ENCODE measurements at regions not wholly inside any gene's neighbourhood (a gene's known extent, or its start where the extent isn't known, plus 50 kb on each side); places are given as distances from the start of the nearest gene placed in this dataset.

DNA sequence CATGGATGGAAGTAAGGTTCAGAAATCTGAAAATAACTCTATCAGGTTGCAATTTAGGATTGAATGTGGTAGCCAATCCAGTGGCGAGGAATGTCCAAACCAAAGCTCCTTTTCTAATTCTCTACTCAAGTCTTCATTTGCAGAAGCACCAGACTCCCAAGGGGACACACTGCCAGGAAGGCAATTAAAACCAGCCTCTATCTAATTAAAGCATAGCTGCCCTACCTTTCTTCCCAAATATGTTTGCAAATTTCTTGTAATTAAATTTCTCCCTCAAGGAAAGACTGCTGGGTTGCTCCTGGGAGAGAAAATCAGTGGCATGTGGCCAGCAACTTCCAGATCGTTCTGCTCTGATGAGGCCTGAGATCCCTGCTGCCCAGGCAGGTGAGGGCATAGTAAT lies 153.4 kb upstream of the MCTP2 start:
- no TSS peak for BruUV-seq (replicated peaks)
- TF ChIP-seq CEBPB (IDR thresholded peaks at IDR 0.05; ENCODE audit: low read depth) (no peak), FOSL1 (IDR thresholded peaks at IDR 0.05; ENCODE audit: low read depth) (no peak), ZFX (IDR thresholded peaks at IDR 0.05) (no peak), POLR2A (IDR thresholded peaks at IDR 0.05; ENCODE audit: borderline replicate concordance, extremely low read depth, insufficient read depth, insufficient read length) (no peak), JUND (IDR thresholded peaks at IDR 0.05) (no peak), ATF3 (IDR thresholded peaks at IDR 0.05) (no peak), EZH2 (IDR thresholded peaks at IDR 0.05) (no peak), EGR1 (IDR thresholded peaks at IDR 0.05; ENCODE audit: low read depth) (no peak), MAX (IDR thresholded peaks at IDR 0.05) (no peak), SRF (IDR thresholded peaks at IDR 0.05; ENCODE audit: low read depth) (no peak), ELF1 (IDR thresholded peaks at IDR 0.05; ENCODE audit: borderline replicate concordance, low read depth) (no peak), RAD21 (IDR thresholded peaks at IDR 0.05; ENCODE audit: low read depth) (no peak), ZBTB33 (IDR thresholded peaks at IDR 0.05; ENCODE audit: extremely low read depth, insufficient replicate concordance, low read length) (no peak), YY1 (IDR thresholded peaks at IDR 0.05; ENCODE audit: extremely low read depth, insufficient replicate concordance, low read depth, low read length) (no peak), POLR2AphosphoS5 (IDR thresholded peaks at IDR 0.05; ENCODE audit: low read depth, low read length) (no peak)
- TF ChIP-seq, protein P1, sequence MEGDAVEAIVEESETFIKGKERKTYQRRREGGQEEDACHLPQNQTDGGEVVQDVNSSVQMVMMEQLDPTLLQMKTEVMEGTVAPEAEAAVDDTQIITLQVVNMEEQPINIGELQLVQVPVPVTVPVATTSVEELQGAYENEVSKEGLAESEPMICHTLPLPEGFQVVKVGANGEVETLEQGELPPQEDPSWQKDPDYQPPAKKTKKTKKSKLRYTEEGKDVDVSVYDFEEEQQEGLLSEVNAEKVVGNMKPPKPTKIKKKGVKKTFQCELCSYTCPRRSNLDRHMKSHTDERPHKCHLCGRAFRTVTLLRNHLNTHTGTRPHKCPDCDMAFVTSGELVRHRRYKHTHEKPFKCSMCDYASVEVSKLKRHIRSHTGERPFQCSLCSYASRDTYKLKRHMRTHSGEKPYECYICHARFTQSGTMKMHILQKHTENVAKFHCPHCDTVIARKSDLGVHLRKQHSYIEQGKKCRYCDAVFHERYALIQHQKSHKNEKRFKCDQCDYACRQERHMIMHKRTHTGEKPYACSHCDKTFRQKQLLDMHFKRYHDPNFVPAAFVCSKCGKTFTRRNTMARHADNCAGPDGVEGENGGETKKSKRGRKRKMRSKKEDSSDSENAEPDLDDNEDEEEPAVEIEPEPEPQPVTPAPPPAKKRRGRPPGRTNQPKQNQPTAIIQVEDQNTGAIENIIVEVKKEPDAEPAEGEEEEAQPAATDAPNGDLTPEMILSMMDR (IDR thresholded peaks at IDR 0.05 in 2 of 3, conservative IDR thresholded peaks at IDR 0.05 in 1 of 3; ENCODE audit: borderline replicate concordance in 1 of 3, insufficient read depth in 1 of 3, low read depth in 2 of 3, low read length in 2 of 3) = no peak
- TF ChIP-seq, protein P2, sequence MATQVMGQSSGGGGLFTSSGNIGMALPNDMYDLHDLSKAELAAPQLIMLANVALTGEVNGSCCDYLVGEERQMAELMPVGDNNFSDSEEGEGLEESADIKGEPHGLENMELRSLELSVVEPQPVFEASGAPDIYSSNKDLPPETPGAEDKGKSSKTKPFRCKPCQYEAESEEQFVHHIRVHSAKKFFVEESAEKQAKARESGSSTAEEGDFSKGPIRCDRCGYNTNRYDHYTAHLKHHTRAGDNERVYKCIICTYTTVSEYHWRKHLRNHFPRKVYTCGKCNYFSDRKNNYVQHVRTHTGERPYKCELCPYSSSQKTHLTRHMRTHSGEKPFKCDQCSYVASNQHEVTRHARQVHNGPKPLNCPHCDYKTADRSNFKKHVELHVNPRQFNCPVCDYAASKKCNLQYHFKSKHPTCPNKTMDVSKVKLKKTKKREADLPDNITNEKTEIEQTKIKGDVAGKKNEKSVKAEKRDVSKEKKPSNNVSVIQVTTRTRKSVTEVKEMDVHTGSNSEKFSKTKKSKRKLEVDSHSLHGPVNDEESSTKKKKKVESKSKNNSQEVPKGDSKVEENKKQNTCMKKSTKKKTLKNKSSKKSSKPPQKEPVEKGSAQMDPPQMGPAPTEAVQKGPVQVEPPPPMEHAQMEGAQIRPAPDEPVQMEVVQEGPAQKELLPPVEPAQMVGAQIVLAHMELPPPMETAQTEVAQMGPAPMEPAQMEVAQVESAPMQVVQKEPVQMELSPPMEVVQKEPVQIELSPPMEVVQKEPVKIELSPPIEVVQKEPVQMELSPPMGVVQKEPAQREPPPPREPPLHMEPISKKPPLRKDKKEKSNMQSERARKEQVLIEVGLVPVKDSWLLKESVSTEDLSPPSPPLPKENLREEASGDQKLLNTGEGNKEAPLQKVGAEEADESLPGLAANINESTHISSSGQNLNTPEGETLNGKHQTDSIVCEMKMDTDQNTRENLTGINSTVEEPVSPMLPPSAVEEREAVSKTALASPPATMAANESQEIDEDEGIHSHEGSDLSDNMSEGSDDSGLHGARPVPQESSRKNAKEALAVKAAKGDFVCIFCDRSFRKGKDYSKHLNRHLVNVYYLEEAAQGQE (IDR thresholded peaks at IDR 0.05; ENCODE audit: low read depth) = no peak
- no peak overlapping the region for H3K9ac ChIP-seq (ENCODE audit: low read length)
- H3K27me3 ChIP-seq (ENCODE audit: insufficient read depth, low read length) = peaks cover 4% of the 10 kb centered on the region
- H3K4me1 ChIP-seq (ENCODE audit: control insufficient read depth in 1 of 2, insufficient read depth in 2 of 2, low read length in 2 of 2) = no peaks in the 10 kb centered on the region
- H3K27ac ChIP-seq (ENCODE audit: low read depth, low read length) = no peak overlapping the region
- intact Hi-C loops (cut with micrococcal nuclease) = no loop called here
- no peak overlapping the region for H3K4me3 ChIP-seq (replicated peaks in 1 of 2; ENCODE audit: low read depth in 1 of 2, low read length in 2 of 2)
- H3K79me2 ChIP-seq (ENCODE audit: insufficient read depth, low read length) = no peaks in the 10 kb centered on the region
- DNase-seq (ENCODE audit: low read depth, low spot score) (no peak), ATAC-seq (no peak)
- H3K4me2 ChIP-seq (ENCODE audit: low read length) = no peak overlapping the region
- no peaks in the 10 kb centered on the region for H3K9me2 ChIP-seq (ENCODE audit: insufficient read depth)
- POLR2A ChIA-PET = no interaction called here
- no peak overlapping the region for H2AFZ ChIP-seq (ENCODE audit: low read depth, low read length, poor library complexity, severe bottlenecking)
- no peaks in the 10 kb centered on the region for H4K20me1 ChIP-seq (ENCODE audit: insufficient read depth)
- H3K36me3 ChIP-seq (ENCODE audit: control insufficient read depth in 1 of 2, insufficient read depth in 2 of 2, low read length in 2 of 2) = no peaks in the 10 kb centered on the region
- RAD21 ChIA-PET (ENCODE audit: low non-redundant PET in 1 of 2, low total read pairs in 2 of 2, uncharacterized antibody in 2 of 2, unreplicated experiment in 2 of 2) = no interaction called here
- no peaks in the 10 kb centered on the region for H3K9me3 ChIP-seq (ENCODE audit: control insufficient read depth in 1 of 2, insufficient read depth in 1 of 2, low read depth in 1 of 2, low read length in 2 of 2)
- CTCF ChIA-PET = no interaction called here
